GM21515 (cell line): ENCODE measurements at regions not wholly inside any gene's neighbourhood (a gene's known extent, or its start where the extent isn't known, plus 50 kb on each side); places are given as distances from the start of the nearest gene placed in this dataset.
"Not testable (repeated sequence)": the region's sequence is repeated elsewhere in the genome, so short reads cannot be mapped to it uniquely, and the experiment has no call there.

ENCODE experiments used
- ATAC-seq: cut with Tn5 transposase; IDR thresholded peaks from one replicate; pipeline ENCODE4 v1.9.1; 2021; ENCODE audit not compliant: unreplicated experiment

GRCh38 chr5:1958211-1959010 lies 75.7 kb upstream of the IRX4 start:
- no peak for ATAC-seq

DNA sequence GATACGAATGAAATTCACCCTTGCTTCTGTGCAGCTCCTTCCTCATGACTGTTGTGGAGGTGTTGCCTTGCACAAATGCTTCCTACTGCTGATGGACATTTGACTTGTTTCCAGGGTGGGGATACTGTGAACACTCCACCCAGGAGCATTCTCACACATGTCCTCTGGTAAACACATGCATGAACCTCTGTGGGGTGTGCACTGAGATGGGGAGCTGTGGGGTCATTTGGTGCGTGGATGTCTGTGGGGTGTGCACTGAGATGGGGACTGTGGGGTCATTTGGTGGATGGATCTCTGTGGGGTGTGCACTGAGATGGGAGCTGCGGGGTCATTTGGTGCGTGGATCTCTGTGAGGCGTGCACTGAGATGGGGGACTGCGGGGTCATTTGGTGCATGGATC lies 72.9 kb upstream of the IRX4 start:
- ATAC-seq, result no peak

DNA sequence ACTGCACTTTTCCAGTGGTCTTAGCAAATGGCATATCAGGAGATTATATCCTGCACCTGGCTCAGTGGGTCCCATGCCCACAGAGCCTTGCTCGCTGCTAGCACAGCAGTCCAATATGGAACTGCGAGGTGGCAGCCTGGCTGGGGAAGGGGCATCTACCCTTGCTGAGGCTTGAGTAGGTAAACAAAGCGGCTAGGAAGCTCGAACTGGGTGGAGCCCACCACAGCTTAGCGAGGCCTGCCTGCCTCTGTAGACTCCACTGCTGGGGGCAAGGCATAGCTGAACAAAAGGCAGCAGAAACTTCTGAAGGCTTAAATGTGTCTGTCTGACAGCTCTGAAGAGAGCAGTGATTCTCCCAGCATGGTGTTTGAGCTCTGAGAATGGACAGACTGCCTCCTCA lies 71.0 kb upstream of the IRX4 start:
- ATAC-seq, result not testable (repeated sequence)

DNA sequence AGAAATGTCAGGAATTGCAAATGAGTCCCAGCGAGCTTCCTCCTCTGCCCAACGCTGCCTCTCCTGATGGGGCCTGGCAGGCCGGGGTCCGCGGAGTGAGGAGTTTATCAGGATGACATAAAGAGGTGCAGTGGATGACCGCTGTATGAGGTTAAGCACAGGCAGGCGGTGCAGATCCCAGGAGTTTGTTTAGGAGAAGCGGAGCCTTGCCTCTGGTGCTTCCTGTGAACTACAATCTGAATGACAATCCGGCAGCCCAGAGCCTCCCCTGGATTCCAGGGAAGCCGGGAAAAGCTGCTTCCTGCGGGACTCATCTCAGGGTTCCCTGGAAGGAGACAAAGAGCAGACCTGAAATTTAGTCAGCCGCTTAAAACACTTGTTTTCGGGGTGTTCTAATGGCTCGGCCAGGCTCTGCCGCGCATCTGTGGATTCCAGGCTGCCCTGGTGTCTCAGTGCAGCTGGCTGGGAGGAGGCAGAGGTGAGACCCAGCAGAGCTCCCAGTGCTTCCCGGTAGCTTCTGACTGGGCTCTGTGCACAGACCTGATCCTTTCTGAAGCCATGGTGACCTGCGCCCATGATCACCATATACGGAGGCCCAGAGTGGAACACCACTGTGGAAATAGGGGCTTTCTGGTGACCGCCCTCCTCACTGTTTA lies 69.8 kb upstream of the IRX4 start:
- ATAC-seq, result no peak

- ATAC-seq, result no peak
Observed at GRCh38 chr5:1952021-1952420, 69.3 kb upstream of the IRX4 start.

DNA sequence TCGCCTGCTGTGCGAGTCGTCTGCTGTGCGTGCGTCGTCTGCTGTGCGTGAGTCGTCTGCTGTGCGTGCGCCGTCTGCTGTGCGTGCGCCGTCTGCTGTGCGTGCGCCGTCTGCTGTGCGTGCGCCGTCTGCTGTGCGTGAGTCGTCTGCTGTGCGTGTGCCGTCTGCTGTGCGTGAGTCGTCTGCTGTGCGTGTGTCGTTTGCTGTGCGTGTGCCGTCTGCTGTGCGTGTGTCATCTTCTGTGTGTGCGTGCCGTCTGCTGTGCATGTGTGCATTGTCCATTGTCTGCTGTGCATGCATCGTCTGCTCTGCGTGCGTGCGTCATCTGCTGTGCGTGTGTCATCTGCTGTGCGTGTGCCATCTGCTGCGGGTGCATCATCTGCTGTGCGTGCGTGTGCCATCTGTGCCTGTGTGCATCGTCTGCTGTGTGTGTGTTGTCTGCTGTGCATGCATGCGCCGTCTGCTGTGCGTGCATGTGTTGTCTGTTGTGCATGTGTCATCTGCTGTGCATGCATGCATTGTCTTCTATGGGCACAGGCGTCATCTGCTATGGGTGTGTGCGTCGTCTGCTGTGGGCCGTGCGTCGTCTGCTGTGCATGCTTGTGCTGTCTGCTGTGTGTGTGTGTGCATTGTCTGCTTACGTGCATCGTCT lies 68.6 kb upstream of the IRX4 start:
- no peak for ATAC-seq

GRCh38 chr5:1950708-1951103 lies 68.0 kb upstream of the IRX4 start:
- ATAC-seq, result no peak

GRCh38 chr5:1950096-1950707 lies 67.5 kb upstream of the IRX4 start:
- ATAC-seq, result no peak

- ATAC-seq, result no peak
Observed at GRCh38 chr5:1949253-1949652, 66.5 kb upstream of the IRX4 start.

- ATAC-seq, result no peak
Observed at GRCh38 chr5:1948663-1949191, 66.0 kb upstream of the IRX4 start.

GRCh38 chr5:1948111-1948510 lies 65.4 kb upstream of the IRX4 start:
- ATAC-seq, result no peak

- ATAC-seq, result no peak
Observed at GRCh38 chr5:1946776-1947175, 64.1 kb upstream of the IRX4 start.

GRCh38 chr5:1946122-1946677 lies 63.5 kb upstream of the IRX4 start:
- no peak for ATAC-seq

DNA sequence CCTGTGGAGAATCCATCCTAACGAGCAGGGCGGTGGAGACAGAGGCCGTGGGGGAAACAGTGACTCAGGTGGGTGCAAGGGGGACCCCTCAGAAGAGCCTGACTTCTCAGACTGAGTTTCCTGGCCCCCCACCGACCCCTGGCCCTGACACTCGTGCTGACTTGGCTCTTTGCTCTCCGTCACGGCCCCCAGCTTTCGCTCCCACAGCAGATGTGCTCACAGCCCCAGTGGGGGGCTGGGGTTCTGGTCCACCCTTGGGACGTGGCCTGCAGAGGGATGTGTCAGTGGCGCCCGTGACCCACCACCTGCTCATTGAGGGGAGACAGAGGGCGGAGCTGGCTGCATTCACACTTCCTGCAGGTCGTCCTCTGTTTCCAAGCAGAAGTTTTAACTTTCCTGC lies 62.9 kb upstream of the IRX4 start:
- no peak for ATAC-seq

DNA sequence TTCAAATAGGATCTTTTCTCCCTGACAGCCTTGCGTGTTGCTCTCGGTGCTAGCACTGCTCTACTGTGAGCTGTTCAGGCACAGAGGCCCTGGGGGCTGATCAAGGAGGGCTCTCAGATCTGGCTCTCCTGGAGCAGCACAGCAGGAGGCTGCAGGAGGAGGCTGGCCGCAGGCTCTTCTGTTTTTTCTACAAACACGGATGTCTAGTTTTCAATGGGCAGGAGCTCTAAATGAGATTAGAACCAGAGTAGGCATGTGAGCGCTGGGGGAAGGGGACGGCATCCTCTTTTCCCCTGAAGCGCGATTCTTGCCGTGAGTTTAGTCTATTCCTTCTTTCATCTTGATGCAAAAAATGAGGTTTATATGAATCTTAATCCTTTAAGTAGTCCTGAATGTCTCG lies 61.7 kb upstream of the IRX4 start:
- ATAC-seq, result no peak

DNA sequence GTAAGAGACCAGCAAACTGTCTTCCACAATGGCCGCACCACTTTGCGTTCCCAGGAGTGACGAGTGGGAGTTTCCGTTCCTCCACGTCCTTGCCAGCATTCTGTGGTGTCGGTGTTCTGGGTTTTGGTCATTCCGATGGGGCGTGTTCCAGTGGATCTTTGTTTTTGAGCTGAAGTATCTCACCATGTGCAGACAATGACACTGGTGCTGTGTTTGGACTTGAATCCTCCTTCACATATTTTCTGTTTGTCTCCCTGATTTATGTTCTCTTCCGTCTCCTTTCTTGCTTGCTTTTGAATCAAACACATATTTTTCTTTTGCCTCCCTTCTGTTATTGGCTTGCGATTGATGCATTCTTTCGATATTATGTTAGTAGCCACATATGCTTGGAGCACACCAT lies 60.8 kb upstream of the IRX4 start:
- ATAC-seq, result no peak

GRCh38 chr5:1942630-1943029 lies 59.9 kb upstream of the IRX4 start:
- no peak for ATAC-seq

DNA sequence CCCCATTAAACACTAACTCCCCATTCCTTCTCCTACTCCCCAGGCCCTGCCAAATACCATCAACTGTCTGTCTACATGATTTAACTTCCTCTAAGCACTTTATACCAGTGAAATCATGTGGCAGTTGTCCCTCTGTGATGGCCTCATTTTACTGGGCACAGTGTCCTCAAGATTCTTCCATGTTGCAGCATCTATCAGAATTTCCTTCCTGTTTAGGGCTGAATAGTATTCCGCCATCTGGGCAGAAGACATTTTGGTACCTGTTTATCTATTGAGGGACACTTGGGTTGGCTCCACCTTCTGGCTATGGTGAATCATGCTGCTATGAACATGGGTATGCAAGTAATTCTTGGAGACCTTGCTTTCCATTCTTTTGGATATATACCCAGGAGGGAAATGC lies 59.4 kb upstream of the IRX4 start:
- ATAC-seq, result no peak

GRCh38 chr5:1939256-1939655 lies 56.5 kb upstream of the IRX4 start:
- ATAC-seq, result no peak

DNA sequence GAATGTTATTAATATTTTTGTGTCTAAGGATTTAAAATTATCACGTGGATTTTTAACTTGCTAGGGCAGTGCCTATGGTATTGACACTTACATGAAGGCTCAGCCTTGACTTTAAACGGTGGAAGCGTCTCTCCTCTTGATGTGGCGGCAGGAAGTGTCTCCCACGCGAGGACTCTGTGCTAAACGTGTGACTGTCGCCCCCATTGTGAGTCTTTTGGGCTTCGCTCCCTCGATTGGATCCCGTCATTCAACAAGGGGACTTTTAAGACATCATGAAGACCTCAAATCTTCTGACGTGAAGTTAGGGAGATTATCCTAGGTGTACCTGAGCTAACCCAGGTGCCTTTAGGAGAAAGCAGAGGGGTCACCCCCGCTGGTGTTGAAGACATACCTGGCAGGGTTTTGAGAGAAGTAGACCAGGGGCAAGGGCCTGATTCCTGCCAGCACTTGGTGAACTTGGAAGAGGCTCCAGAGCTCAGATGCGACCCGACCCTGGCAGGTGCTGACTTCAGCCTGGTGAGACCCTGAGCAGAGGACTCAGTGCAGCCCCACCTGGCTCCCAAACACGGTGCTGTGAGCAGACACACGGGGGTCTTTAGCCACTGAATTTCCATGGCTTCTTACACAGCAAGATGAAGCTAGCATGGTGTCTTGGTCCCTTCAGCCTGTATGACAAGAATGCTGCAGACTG lies 55.7 kb upstream of the IRX4 start:
- ATAC-seq, result no peak

- ATAC-seq, result no peak
Observed at GRCh38 chr5:1937590-1937989, 54.9 kb upstream of the IRX4 start.
